GM12873 (cell line): ENCODE measurements at regions not wholly inside any gene's neighbourhood (a gene's known extent, or its start where the extent isn't known, plus 50 kb on each side); places are given as distances from the start of the nearest gene placed in this dataset.

Experiments used
- TF ChIP-seq, protein P1 (sequence below): IDR thresholded peaks from 2 replicates; pipeline ENCODE4 v1.5.1; 2012; ENCODE audit warnings: low read depth, mild to moderate bottlenecking, moderate library complexity, low read length, control low read depth; ENCODE audit not compliant: insufficient read depth; ENCODE audit errors: missing control alignments

DNA sequence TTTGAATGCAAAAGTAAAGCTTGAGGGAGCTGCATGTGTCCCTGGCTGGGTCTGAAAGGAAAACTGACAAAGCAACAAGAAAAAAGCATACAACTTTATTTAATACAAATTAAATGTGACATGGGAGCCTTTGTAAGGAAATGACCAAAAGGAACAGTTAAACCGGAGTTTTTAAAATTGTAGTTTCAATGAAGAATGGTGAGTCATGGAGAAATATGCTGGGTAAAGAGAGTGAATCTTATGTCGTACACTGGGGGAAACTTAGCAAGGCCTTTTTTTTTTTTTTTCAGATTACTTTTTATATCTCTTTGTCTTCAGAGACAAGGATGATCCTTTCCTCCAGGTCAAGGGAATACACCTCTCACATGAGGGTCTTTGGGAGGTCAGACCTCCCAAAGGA is 50.1 kb upstream of the FBXL17 start:
- TF ChIP-seq, protein P1, sequence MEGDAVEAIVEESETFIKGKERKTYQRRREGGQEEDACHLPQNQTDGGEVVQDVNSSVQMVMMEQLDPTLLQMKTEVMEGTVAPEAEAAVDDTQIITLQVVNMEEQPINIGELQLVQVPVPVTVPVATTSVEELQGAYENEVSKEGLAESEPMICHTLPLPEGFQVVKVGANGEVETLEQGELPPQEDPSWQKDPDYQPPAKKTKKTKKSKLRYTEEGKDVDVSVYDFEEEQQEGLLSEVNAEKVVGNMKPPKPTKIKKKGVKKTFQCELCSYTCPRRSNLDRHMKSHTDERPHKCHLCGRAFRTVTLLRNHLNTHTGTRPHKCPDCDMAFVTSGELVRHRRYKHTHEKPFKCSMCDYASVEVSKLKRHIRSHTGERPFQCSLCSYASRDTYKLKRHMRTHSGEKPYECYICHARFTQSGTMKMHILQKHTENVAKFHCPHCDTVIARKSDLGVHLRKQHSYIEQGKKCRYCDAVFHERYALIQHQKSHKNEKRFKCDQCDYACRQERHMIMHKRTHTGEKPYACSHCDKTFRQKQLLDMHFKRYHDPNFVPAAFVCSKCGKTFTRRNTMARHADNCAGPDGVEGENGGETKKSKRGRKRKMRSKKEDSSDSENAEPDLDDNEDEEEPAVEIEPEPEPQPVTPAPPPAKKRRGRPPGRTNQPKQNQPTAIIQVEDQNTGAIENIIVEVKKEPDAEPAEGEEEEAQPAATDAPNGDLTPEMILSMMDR = no peak
